Stimulated activated CD4-positive, alpha-beta T cell treated with anti-CD3 and anti-CD28 coated beads, Interleukin-12 subunit alpha, Interleukin-12 subunit beta, amount 100 ng/mL, for 48 hours (primary cell): ENCODE measurements at regions not wholly inside any gene's neighbourhood (a gene's known extent, or its start where the extent isn't known, plus 50 kb on each side); places are given as distances from the start of the nearest gene placed in this dataset.
A peak's percentile ranks its signal among the peaks of the same experiment; 100 is the strongest.
"Not testable (repeated sequence)": the region's sequence is repeated elsewhere in the genome, so short reads cannot be mapped to it uniquely, and the experiment has no call there.

Experiments used
- DNase-seq, 3 donors: peaks; one replicate each; pipeline ENCODE4 v3.0.0-alpha.2; 2020; ENCODE audit warnings: low read depth in 2 of 3, low spot score in 1 of 3

DNA sequence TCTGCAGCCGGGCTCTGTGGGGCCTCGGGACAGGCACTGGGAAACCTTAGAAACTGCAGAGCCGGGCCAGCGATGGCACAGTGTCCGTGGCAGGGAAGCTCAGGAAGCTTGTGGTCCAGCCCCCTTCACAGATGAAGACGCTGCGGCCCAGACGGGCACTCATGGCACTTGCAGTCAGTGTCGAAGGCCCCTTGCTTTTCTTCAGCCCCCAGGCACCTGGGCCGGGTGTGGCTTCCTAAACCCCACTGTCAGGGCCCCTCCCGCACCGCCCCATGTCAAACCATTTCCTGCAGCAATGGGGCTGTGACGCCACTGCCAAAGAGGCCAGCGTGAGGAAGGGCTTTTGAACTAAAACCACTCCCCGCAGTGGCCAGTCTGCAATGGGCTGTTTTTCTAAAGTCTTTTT, 164.0 kb downstream of the LAT start:
- peak; percentile 20 to 40 (median 30) for DNase-seq

DNA sequence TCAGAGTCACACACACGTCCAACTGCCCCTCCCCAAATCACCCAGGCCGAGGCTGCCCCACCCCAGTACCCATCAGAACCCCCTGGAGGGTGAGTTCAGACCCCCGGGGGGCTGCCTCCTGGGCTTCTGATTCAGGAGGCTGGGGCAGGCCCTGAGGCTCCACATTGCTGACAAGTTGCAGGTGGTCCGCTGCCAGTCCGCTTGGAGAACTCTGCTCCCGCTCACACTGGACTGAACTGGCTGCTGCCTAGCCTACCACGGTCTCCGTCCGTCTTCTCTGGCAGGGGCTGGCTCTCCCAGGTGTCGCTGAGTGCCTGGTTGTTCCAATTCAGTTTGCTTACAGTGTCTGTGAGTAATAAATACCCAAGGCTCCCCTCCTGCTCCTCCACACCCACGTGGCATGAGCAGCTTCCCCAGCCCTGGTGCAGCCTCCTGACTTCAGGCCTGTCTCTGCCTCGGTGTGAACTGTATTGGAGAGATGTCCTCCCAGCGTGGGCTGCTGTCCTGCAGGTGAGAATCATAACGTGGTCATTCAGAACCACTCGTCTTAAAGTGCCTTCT, 163.4 kb downstream of the LAT start:
- no peak for DNase-seq

DNA sequence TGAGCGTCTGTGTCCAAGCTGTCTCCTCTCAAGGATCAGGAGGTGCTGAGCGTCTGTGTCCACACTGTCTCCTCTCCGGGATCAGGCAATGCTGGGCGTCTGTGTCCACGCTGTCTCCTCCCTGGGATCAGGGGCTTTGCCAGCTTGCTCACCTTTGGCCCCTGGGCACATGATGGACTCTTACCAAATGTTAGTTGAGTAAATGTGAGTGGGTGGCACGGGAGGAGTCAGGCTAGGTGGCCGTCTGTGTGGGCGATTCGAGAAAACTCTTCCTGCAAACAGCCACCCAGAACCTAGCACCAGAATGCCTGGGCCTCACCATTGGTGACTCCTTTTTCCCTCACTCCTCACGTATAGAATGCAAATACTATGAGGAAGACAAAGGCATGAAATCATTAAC, 162.9 kb downstream of the LAT start:
- DNase-seq = not testable (repeated sequence)

DNA sequence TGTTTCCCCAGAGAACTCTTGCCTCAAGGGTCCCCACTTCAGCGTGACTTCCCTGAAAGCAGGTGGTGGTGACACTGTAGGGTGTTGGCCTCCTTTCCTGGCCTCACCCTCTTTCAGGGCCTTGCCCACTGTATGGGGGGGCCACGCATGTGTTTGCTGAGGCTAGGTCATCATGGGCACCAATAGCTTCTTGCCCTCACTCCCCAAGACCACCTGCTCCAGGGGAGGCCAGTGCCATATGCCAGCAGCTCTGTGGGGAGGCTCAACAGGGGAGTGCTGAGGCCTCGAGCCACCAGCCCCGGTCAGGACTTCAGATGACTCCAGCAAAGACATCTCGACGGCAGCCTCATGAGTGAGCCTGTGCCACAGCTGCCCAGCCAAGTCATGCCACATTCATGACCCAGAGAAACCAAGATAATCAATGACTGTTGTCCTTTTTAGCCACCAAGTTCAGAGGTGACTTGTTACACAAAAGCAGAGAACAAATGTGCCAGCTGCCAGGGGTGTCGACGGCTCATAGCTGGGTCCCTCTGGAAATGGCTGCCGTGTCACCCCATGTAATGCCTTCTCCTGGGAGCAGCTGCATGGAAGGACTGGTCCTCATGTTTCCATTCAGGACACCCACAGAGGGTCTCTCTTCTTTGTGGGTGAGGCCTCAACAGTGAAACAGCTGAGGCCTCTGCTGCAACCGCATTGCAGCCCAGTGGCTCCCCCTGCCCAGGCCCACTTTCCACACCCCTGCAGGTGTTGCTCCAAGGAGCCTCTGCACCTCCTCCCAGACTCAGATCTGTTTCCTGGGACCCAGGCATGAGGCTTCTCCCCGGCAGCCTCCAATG, 162.2 kb downstream of the LAT start:
- not testable (repeated sequence) for DNase-seq

DNA sequence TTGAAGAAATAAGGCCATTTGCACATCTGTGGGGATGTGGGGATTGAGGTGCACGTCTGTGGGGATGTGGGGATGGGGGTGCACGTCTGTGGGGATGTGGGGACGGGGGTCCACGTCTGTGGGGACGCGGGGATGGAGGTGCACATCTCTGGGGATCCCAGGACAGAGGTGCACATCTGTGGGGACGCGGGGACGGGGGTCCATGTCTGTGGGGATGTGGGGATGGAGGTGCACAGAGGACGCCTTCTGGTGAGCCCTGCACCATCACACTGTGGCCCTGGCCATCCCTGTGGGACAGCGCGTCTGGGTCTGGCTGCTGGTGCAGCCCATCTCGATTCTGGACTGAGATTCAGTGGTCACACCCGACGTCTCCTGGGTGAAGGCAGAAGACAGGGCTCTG, 161.4 kb downstream of the LAT start:
- no peak for DNase-seq

DNA sequence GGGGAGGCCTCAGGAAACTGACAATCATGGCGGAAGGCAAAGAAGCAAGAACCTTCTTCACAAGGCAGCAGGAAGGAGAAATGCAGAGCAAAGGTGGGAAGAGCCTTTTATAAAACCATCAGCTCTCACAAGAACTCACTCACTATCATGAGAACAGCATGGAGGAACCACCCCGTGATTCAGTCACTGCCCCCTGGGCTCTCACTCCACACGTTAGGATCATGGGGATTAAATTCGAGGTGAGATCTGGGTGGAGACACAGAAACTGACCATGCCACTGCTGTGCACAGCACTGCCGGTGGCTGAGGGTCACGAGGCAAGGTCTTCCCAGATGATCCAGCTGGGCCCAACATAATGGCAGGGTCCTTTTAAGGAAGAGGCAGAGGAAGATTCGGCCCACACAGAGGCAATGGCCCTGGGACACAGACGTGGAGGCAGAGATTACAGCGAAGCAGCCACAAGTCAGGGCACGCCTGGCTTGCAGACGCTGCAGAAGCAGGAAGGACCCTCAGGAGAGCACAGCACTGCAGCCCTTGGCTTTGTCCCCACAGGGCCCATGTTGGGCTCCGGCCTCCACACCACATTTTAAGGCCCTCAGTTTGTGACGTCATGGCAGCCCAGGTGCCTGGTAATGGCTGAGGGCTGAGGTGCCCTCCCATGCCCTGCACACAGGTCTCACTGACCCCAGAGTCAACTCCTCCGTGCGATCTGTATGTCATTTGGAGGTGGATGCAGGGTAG, 160.8 kb downstream of the LAT start:
- DNase-seq = not testable (repeated sequence)

DNA sequence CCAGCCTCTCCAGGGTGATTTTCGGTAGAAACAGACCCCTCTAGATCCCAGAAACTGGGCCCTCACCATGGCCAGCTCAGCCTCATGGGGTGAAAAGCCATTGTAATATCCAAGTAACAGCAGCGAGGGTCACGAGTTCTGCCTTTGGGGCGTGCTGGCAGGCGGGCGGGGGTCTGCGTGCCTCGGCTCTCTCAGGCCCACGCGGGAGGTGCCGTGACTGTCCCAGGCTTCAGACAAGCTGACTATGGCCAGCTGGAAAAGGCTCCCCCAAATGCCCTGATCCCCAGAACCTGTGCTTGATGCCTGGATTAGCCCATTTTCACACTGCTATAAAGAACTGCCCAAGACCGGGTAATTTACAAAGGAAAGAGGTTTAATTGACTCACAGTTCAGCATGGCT, 160.2 kb downstream of the LAT start:
- DNase-seq = not testable (repeated sequence)

DNA sequence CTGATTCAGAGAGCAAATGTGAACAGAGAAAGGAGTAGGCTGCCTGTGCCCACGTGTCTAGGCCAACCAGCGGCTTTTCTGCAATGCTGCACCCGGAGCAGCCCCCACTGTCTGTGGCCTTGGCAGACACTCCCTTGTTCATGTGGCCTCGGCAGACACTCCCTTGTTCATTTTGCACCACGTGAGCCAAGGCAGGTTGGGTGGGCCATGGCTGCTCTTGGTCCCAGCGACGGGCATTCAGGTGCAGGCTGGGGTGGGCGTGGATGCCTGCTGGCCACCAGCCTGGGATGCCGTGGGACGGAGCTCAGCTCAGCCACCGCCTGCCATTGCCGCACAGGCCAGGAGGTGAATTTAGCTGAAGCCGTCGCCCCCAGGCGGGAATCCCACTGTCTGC, 159.8 kb downstream of the LAT start:
- not testable (repeated sequence) for DNase-seq

DNA sequence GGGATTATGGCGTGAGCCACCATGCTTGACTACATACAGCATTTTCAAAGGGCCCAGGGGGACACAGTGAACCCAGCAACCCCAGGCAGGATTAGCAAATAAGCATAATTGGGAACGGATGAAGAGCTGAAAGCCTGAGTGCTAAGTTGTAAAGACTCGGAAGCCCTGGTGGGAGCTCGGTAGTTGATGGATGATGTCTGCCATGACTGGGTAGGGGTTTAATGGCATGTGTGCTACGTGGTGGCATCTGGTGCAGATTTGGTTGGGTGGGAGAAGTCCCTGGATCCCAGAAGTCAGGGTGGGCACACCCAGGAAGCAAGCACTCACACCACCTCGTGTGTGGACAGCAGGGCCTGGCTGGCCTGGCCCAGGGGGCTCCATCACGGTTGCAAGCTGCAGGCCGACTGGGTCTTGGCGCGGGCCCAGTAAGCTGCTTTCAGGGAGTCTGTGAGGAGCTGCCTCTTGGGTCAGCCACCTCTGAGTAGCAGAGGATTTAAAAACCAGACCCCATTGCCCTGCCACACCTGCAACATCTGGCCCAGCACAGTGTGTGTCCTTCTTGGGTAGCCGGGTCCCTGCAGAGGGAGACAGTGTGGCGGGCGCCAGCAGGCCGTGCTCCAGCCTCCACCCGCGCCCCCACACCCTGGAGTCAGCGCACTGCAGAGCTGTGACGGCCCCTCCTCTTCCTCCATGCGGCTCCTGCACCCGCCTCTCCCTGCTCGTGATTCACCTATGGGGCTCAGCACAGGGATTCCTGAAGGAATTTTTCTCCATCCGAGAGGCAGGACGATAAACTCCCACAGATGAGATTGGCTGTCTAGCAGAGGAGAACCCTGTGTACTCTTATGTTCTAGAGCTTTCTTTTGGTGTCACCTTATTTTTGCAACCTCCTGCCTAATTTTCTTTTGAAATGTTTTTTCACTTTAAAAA, 159.2 kb downstream of the LAT start:
- not testable (repeated sequence) for DNase-seq

DNA sequence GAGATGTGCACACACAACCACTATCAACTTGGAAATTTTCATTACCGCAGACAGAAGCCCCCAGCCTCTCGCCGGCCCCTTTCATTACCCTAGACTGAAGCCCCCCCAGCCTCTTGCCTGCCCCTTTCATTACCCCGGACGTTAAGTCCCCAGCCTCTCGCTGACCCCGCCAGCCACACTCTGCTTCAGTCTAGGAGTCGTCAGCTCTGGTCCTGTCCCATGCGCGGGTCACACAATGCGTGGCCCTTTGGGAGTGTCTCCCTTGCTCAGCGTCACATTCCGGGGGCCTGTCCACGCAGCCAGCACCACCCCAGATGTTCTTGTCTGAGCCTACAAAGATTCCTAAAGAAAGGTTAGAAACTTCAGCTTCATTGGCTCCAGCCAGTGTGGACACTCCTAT, 157.7 kb downstream of the LAT start:
- DNase-seq = not testable (repeated sequence)

DNA sequence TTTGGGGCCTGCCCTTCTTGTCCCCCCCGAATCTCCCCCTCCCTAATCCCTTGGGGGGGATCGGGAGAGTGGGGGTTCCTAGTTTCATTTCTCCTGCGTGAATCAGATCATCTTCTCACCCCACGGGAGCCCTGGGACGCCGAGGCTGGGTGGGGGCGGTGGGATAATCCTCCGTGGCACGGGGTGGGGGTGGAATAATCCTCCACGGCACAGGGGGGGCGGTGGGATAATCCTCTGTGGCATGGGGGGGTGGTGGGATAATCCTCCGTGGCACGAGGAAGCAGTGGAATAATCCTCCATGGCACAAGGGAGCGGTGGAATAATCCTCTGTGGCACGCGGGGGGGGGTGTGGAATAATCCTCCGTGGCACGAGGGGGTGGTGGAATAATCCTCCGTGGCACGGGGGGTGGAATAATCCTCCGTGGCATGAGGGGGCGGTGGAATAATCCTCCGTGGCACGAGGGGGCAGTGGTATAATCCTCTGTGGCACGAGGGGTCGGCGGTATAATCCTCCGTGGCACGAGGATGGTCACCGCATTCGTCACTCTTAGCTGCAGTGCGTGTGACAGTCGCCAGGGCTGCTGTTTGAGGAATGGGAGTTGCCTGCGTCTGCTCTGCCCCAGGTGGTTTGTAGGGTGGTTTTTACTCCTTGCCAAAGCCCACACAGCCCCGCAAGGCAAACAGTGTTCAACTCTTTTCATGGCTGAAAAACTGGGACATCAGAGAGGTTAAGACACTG, 156.9 kb downstream of the LAT start:
- DNase-seq = no peak

DNA sequence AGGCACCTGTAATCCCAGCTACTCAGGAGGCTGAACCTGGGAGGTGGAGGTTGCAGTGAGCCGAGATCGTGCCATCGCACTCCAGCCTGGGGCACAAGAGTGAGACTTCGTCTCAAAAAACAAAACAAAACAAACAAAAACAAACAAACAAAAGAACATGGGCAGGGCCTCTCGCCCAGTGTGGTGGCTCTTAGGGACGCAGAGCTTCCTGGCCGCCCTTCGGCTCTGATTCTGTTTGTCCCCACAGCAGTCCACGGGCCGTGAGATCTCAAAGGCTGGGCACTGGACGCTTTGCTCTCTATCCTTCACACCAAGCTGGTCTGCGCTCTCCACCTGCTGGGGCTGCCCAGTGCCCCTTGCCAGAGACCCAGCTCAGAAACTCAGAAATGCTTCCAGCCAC, 156.3 kb downstream of the LAT start:
- DNase-seq = not testable (repeated sequence)

DNA sequence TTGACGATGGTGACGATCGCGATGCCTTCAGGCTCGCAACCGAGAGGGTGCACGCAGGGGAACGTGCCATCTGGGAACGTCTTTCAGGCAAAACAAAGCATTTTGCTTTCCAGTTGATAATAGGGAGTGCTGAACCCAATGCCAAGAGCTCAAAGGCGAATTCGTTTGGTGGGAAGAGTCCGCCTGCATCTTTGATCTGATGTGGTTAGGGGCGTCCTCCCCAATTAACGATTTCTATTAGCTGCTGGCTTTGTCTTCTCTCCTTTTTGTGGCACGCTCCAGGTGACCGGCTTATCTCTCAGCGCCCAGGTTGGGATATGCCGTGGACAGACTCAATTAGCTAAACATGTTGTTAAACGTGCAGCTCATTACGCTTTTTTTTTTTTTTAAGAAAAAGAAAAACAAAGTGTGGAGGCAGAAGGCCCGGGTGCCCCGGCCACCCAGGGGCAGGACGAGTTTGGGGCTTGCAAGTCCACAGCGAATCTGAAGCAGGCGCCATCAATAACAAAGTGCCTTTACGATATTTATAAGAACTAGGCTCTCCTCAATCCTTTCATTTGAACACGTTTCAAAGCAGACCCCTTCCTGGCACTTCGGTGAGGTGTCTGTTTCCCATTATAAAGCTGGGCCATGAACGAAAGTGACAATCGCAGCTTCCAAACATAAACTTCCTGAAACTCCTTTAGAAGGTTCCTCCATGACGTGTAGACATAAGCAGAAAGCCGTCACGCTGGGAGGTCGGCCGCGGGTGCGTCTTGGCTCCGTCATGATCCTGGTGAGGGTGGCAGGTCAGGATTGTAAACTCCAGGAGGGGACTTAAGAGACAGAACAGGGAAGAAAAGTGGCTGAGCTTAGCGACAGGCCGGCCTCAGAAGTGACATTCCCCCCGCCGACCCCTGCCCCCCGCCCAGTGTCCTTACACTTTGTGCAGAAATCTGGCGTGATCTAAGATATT, 155.3 kb downstream of the LAT start:
- not testable (repeated sequence) for DNase-seq

DNA sequence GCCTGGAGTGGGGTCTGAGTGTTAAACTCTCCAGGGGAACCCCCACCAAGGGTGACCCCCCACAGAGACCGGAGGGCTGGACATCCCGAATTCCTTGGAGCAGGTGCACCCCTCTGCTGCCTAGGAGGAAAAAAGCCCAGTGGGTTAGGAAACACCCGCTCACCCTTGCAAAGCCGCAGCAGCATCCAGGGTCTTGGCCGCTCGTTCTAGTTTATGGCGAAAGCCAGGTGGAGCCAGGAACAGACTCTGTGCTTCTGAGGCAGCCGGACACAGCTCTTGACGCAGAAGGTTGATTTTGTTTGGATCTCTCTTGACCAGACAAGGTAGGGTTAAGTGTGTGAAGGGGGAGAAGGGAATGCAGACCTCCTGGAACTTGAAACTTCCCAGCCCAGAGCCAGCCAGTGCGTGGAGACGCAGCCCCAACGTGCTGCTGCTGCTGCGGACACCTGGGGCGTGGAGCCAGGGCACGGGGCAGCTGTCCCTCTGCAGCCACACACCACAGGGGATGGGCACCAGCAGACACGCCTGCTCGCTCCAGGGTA, 154.5 kb downstream of the LAT start:
- no peak for DNase-seq

DNA sequence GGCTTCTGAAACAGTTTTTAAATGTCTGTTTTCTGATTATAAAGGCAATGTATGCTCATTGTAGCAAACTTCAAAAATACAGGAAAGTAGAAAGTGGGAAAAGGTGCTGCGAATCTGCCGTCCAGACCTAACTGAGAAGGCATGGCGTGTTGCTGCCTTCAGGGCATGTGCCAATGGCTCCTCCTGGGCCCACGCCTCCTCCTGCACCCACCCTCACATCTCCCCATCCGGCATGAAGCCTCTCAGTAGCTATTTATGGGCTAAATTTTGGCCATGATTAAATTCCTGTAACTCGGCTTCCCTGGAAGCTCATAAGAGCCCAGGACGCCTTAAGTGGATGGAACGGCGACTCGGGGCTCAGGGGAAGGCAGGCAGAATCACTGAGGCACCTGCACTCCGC, 153.8 kb downstream of the LAT start:
- DNase-seq = not testable (repeated sequence)

DNA sequence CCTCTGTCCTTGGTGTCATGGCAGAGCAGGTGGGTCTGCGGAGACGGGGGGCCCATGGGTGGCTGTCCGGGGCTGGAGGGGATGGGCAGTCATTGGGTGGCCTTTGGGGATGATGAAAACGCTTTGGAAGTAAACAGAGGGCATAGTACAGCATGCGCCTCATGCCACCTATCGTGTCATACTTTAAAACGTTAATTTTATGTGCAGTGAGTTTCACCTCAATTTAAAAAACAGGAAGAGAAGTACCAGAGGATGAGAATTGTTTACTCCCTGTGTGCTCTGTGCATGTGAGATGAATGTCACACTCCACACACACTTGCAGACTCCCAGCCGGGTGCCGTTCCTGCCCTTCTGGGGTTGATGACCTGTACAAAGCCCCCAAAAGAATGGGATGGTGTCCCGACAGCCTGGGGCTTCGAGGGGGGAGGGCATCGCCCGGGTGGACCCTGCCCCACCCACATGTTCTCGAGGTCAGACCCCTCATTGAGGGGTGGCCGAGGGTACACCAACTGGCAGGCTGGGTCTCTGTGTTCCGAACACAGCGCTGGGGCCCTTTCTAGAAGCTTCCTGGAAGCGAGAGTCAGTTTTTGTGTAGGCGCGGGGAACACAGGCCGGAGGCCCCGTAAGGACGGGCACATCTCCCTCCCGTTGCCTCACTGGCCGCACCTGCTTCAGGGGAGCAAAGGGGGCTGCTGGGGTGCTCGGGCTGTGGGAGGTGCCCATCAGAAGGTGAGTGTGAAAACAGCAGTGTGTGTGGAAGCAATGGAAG, 153.2 kb downstream of the LAT start:
- not testable (repeated sequence) for DNase-seq

DNA sequence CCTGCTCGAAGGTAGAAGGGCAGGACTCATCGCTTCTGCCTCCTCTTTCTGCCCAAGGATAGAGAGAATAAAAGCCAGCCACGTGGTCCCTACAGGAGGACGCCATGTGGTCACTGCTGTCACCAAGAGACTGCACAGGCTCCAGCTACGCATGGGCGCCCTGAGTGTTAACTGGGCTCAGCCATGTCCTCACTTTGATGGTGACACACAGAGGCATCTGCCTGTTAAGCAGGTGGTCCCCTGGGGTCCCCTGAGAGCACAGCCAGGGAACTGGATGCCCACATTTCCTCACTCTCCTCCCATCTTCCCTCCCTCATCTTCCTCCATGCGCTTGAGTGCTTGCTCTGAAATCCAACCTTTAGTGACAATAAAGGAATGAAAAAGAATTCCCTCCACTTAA, 152.6 kb downstream of the LAT start:
- DNase-seq = not testable (repeated sequence)

DNA sequence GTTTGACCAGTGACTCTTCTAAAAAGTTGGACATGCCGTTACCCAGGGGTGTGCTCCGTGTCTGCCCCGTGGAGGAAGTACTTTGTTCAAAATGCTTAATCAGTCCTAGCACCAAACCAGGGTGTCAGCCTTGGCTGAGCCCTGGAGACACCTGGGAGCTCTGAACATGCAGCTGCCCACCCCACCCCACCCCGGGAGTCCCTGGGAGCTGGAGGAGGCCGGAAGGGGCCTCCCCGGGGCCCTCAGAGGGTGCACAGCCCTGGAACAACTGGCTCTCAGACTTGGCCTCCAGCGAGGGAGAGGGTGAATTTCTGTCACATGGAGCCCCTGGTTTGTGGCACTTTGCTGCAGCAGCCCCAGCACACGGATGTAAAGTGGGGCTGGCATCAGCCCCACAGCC, 152.1 kb downstream of the LAT start:
- DNase-seq = not testable (repeated sequence)
